Activated CD8-positive, alpha-beta T cell treated with anti-CD3 and anti-CD28 coated beads, Interleukin-2, amount 10 ng/mL, durations not matched to agents 7 days and 5 days (primary cell): ENCODE measurements at regions not wholly inside any gene's neighbourhood (a gene's known extent, or its start where the extent isn't known, plus 50 kb on each side); places are given as distances from the start of the nearest gene placed in this dataset.

Source experiments
- ATAC-seq: fragments of 150-1000 bp; cut with Tn5 transposase; one replicate; pipeline ENCODE4 v1.10.0; 2021; ENCODE audit warnings: moderate library complexity
- CTCF ChIA-PET: fragments of 350-600 bp; sonication (Branson Sonifier 250); formaldehyde crosslinking; loops from one replicate; lab custom pipeline; 2021; ENCODE audit warnings: antibody characterized with exemption; lab: Charles Lee
- POLR2A ChIA-PET: fragments of 350-600 bp; sonication (Branson Sonifier 250); formaldehyde crosslinking; loops from one replicate; lab custom pipeline; 2021; ENCODE audit warnings: antibody characterized with exemption; lab: Charles Lee
- DNase-seq: peaks from one replicate; pipeline ENCODE4 v3.0.0-alpha.2; 2020
- H3K27ac Mint-ChIP-seq: one replicate; pipeline ENCODE4 v1.8.0; 2021; ENCODE audit warnings: mild to moderate bottlenecking, mixed read lengths
- H3K27me3 Mint-ChIP-seq: one replicate; pipeline ENCODE4 v1.8.0; 2021; ENCODE audit warnings: low read depth, mixed read lengths
- H3K36me3 Mint-ChIP-seq: one replicate; pipeline ENCODE4 v1.8.0; 2021; ENCODE audit warnings: low read depth, mixed read lengths
- H3K4me1 Mint-ChIP-seq: one replicate; pipeline ENCODE4 v1.8.0; 2021; ENCODE audit warnings: low read depth, mixed read lengths
- H3K4me3 Mint-ChIP-seq: one replicate; pipeline ENCODE4 v1.8.0; 2021; ENCODE audit warnings: mild to moderate bottlenecking, mixed read lengths
- H3K9me3 Mint-ChIP-seq: one replicate; pipeline ENCODE4 v1.8.0; 2022; ENCODE audit warnings: mixed read lengths; ENCODE audit not compliant: insufficient read depth

DNA sequence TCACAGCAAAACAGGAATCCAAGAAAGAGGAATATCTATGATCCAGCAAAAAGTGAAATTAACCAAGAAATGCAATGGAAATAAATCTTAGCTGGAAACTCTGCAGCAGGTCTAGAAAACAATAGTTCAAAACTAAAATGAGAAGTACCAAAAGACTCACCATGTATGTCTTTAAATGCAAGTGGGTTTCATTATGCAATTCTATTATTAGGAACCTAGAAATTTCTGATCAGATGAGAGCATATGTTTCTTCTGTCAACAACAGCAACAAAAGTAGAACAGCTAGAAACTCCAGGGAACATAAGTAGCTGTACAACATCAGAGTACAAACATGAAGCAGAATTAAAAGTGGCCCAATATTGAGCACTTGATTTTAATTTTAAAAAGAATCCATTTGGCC is 304.0 kb downstream of the ARHGAP12 start:
- CTCF ChIA-PET: no interaction called here
- Mint-ChIP-seq H3K9me3 (peaks cover 17% of the 10 kb centered on the region), H3K27ac (no peak overlapping the region), H3K36me3 (peaks cover 2% of the 10 kb centered on the region), H3K4me3 (no peak overlapping the region), H3K27me3 (no peaks in the 10 kb centered on the region), H3K4me1 (no peaks in the 10 kb centered on the region)
- POLR2A ChIA-PET: no interaction called here
- ATAC-seq (no peak), DNase-seq (no peak)

DNA sequence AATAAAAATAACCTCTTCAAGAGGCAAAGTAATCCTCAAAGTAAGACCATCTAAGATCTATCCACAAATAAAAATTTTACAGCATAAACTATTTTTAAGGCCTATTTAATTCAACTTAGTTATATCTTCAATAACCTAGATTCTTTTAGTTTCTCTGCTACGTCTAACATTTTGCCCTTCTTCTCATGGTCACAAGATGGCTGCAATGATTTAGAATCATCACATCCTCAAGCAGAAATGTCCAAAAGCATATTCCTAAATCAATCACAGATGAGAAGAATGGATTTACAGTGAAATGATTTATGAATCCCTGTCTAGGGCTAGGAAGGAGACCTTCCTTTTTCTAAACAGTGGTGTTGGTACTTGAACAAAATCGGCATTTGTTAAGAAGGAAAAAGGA is 304.7 kb downstream of the ARHGAP12 start:
- no peak overlapping the region for H3K27ac Mint-ChIP-seq
- ATAC-seq: no peak
- POLR2A ChIA-PET: no interaction called here
- H3K36me3 Mint-ChIP-seq: peaks cover 2% of the 10 kb centered on the region
- peaks cover 17% of the 10 kb centered on the region for H3K9me3 Mint-ChIP-seq
- no peak for DNase-seq
- no peak overlapping the region for H3K4me3 Mint-ChIP-seq
- CTCF ChIA-PET: no interaction called here
- H3K4me1 Mint-ChIP-seq: no peaks in the 10 kb centered on the region
- H3K27me3 Mint-ChIP-seq: no peaks in the 10 kb centered on the region

DNA sequence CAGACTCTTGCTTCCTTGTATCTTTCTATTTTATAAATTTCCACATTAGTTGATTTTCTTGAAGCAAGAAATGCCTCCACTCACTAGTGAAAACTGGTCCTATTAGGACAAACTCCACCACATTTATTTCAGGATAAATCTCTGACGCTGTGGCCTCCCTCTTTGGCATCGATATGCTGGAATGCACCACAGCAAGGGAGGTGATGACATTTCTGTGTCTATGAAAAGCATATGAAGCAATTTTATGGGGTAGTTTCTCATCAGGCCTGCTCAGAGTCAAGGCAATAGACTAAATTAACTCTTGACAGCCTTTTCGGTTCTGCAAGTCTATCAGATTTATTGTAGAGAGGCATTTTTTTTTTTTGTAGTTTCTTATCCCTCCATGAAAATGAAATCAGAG is 304.4 kb downstream of the ZEB1 start:
- H3K4me1 Mint-ChIP-seq: no peaks in the 10 kb centered on the region

DNA sequence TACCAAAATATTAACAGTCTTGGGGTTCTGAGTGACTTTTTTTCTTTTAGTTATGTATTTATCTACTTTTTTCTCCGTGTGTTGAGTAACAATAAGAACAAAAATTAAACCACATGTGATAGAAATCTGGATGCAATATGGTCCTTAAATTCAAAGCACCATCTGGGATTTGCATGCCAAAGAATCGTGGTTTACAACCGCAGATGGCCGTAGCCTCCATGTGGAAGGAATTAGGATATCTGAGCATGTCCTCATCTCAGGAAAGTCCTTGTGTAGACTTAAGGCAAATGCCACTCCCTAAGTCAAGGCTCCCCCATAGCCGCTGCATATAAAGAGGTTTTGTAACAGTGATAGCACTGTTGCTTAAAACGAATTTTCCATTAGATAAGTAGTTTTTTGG is 304.0 kb downstream of the ZEB1 start:
- Mint-ChIP-seq H3K4me1 (no peaks in the 10 kb centered on the region), H3K9me3 (peaks cover 17% of the 10 kb centered on the region), H3K36me3 (peaks cover 2% of the 10 kb centered on the region), H3K4me3 (no peak overlapping the region), H3K27me3 (no peaks in the 10 kb centered on the region), H3K27ac (no peak overlapping the region)
- ATAC-seq (no peak), DNase-seq (no peak)
- ChIA-PET POLR2A (no interaction called here), CTCF (no interaction called here)

More for the DNA sequence above, 304.4 kb downstream of the ZEB1 start:
- no peak overlapping the region for H3K27ac Mint-ChIP-seq
- DNase-seq (no peak), ATAC-seq (no peak)
- peaks cover 2% of the 10 kb centered on the region for H3K36me3 Mint-ChIP-seq
- POLR2A ChIA-PET: no interaction called here
- no peak overlapping the region for H3K4me3 Mint-ChIP-seq
- CTCF ChIA-PET: no interaction called here
- H3K9me3 Mint-ChIP-seq: peaks cover 17% of the 10 kb centered on the region
- no peaks in the 10 kb centered on the region for H3K27me3 Mint-ChIP-seq

DNA sequence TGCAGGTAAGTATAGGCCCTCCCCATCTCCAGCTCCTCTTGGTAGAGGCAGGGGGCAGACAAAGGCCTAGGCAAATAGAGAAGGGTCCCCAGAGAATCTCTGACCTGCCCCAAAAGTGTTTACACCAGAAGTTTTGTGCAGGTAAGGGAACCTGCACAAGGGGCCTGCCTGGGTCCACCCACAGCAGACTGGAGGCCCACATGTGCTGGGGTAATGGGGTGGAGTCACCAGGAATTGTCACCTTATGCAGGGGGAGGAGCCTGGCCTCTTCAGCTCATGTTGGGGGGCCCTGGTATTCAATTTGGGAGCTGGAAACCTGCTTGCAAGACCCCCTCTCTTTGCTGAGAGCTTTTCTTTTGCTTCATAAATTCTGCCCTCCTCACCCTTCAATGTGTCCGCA is 302.7 kb downstream of the ZEB1 start:
- Mint-ChIP-seq H3K27ac (no peak overlapping the region), H3K4me3 (no peak overlapping the region), H3K27me3 (no peaks in the 10 kb centered on the region), H3K36me3 (peaks cover 2% of the 10 kb centered on the region), H3K4me1 (no peaks in the 10 kb centered on the region), H3K9me3 (peaks cover 17% of the 10 kb centered on the region)
- ATAC-seq (no peak), DNase-seq (no peak)
- ChIA-PET POLR2A (interaction anchor here (0.6 kb wide), 1 partner anchor 37 kb away, joined by 3 read pairs; no protein-coding TSS in a partner anchor), CTCF (no interaction called here)

DNA sequence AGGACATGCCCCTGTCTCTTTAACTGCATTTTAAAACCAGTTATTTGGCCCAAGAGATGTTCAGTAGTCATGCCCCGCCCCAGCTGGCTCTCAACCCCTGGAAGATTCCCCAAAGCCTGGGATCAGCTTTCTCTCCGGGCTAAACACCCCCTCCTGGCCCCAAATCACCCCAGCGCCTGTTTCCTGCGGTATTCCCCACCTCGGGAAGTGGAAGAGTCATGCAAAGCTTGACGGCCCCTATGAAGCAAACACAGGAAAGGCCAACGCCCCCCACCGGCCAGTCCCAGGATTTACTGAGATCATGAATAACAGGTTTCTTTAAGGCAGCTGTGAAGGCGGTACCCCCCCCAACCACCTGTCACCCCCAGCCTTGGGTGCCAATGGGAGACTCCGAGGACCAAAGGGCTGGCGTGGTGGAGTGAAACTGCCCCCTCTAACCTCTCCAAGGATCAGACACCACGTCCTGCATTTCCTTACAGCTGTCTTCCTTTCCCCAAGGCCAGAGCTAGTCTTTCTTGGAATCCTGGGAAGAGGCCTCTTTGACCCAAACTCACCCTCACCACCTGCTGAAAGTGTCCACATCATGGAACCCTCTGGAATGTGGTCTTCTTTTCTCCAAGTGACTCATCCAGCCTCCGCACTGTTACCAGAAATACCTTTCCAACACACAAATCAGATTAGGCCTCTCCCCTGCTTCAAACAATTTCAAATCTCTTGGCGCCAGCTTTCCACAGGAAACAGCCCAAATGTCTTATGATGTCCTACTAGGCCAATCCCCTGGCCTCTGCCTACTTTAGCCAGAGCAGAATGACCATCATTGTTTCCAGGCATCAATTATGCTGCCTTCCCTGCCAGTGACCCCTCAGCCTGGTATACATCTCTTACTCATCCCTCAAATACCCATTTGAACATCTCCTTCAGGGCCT is 301.5 kb downstream of the ZEB1 start:
- no peaks in the 10 kb centered on the region for H3K36me3 Mint-ChIP-seq
- CTCF ChIA-PET: no interaction called here

DNA sequence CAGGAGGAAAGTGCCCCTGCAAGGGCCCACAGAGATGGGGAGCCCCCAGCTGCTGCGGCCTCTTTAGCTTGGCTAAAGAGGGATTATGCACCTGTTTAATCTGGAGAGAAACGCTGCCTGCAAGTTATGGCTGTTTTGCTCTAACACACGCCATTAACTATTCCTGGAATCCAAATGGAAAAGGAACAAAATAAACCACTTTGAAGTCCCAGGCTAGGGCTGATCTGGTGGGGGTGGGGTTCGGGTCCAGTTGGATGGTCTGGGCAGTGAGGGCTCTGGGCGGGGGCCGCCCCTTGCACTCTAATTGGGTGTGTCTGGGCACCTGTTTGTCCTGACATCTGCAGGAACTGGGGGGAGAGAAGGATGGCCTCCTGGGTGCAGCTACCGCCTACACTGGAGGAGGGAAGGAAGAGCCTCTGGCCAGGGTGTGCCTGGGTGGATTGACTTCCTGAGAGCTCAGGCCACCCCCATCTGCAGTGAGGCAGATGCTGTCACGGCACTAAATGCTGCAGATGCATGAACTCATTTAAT is 300.6 kb downstream of the ZEB1 start:
- POLR2A ChIA-PET: no interaction called here
- Mint-ChIP-seq H3K9me3 (peaks cover 12% of the 10 kb centered on the region), H3K4me3 (no peak overlapping the region), H3K36me3 (no peaks in the 10 kb centered on the region), H3K27ac (no peak overlapping the region), H3K27me3 (no peaks in the 10 kb centered on the region), H3K4me1 (no peaks in the 10 kb centered on the region)
- no peak for DNase-seq
- CTCF ChIA-PET: no interaction called here
- no peak for ATAC-seq

More for the DNA sequence above, 301.5 kb downstream of the ZEB1 start:
- no peak overlapping the region for H3K4me3 Mint-ChIP-seq
- H3K9me3 Mint-ChIP-seq: peaks cover 9% of the 10 kb centered on the region
- H3K4me1 Mint-ChIP-seq: no peaks in the 10 kb centered on the region
- POLR2A ChIA-PET: no interaction called here
- H3K27ac Mint-ChIP-seq: no peak overlapping the region
- no peaks in the 10 kb centered on the region for H3K27me3 Mint-ChIP-seq
- DNase-seq: no peak
- ATAC-seq: no peak

DNA sequence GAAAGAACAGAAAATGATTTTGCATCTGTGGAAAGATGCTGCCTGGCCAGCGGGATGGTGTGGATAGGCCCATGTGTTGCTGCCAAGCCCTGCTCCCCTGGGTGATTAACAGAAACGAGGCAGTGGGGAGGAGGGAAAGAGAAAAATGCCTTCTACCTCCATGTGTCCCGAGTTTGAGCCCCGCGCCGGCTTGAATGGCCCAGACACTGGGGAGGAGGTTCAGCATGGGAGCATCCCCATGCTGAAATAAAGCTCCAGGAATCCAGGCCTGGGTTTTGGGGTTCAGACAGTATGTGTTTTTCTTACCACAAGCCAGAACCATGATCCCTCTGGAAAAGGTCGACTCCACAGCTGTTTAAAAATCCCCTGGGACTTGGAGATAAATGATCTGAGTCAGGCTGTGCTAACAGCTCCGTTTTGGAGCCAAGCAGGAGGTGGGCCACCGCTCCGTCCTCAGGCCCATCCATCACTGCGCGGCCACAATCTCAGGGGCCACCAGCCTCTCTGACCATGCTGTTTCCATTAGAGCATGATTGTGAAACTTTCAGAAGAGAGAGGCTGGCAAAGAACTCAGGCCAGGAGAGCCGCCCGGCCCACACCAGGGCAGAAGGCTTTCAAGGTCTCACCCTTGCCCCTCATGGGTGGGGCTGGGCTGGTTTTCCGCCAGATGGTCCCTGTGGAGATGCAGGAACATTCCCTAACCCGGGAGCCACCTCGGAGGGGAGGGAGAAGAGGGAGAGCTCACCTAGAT is 299.7 kb downstream of the ZEB1 start:
- H3K36me3 Mint-ChIP-seq: no peaks in the 10 kb centered on the region
- DNase-seq (no peak), ATAC-seq (no peak)
- peaks cover 4% of the 10 kb centered on the region for H3K9me3 Mint-ChIP-seq
- H3K4me1 Mint-ChIP-seq: no peaks in the 10 kb centered on the region
- no peak overlapping the region for H3K4me3 Mint-ChIP-seq
- ChIA-PET CTCF (no interaction called here), POLR2A (no interaction called here)
- H3K27me3 Mint-ChIP-seq: no peaks in the 10 kb centered on the region
- no peak overlapping the region for H3K27ac Mint-ChIP-seq

DNA sequence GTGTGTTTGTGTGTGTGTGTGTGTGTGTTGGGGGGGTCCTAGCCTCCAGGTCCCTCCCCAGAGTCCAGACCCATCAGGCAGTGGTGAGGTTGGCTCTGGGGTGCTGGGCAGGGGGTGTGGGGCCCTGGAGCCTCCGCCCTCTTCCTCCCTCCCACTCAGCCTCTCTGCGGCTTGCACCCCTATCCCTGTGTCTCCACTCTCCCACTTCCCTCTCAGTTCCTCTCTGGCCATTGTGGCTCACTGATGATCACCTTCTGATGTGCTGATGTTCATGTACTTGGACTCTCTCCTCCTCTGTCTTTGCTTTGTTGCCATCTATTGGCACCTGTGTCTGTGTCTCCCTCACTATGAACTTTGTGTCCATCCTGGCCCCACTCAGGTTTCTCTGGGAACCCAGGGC is 298.7 kb downstream of the ZEB1 start:
- Mint-ChIP-seq H3K27me3 (no peaks in the 10 kb centered on the region), H3K36me3 (no peaks in the 10 kb centered on the region), H3K4me1 (no peaks in the 10 kb centered on the region), H3K27ac (no peak overlapping the region), H3K4me3 (no peak overlapping the region), H3K9me3 (peaks cover 4% of the 10 kb centered on the region)
- ChIA-PET CTCF (no interaction called here), POLR2A (no interaction called here)
- ATAC-seq (no peak), DNase-seq (no peak)

DNA sequence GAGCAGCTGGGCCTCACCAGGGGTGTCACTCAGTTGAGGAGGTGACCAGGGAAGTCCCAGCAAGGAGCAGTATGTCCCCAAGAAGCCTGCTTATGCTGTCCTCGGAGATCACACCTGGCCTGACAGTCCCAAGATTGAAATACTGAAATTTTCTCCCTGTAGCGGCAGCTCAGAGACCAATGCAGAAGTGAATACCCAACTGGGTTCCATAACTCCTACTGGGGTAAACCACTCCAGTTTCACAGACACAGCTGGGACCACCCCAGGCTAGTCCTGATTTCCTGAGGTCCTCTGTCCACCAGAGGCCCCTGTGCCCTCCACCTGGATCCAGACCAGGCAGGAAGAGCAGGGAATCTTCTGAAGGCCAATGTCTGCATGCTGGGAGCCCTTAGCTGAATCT is 298.1 kb downstream of the ZEB1 start:
- Mint-ChIP-seq H3K9me3 (peaks cover 4% of the 10 kb centered on the region), H3K27ac (no peak overlapping the region), H3K27me3 (no peaks in the 10 kb centered on the region), H3K4me3 (no peak overlapping the region), H3K36me3 (no peaks in the 10 kb centered on the region), H3K4me1 (no peaks in the 10 kb centered on the region)
- ATAC-seq: no peak
- no peak for DNase-seq
- ChIA-PET CTCF (no interaction called here), POLR2A (no interaction called here)

DNA sequence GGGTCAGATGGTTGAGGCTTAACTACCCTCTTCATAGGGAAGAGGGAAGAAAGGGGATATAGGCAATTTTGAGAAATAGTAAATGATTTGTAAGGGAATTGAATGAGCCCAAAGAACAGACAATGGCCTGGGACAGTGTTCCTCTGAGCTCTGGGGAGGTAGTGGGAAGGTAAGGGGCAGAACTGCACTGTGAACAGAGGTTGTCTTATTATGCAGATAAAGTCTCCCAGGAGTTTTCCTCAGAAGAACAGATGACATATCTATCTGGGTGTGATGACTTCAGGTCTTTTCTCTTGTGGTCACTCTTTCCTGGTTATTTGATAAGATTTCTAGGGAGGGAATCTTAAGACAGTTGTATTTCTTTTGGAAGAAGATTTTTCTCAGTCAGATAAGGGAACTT is 296.1 kb downstream of the ZEB1 start:
- DNase-seq (no peak), ATAC-seq (no peak)
- Mint-ChIP-seq H3K4me3 (no peak overlapping the region), H3K27me3 (peaks cover 2% of the 10 kb centered on the region), H3K27ac (no peak overlapping the region), H3K4me1 (no peaks in the 10 kb centered on the region), H3K9me3 (peaks cover 4% of the 10 kb centered on the region), H3K36me3 (no peaks in the 10 kb centered on the region)
- POLR2A ChIA-PET: no interaction called here
- CTCF ChIA-PET: no interaction called here

DNA sequence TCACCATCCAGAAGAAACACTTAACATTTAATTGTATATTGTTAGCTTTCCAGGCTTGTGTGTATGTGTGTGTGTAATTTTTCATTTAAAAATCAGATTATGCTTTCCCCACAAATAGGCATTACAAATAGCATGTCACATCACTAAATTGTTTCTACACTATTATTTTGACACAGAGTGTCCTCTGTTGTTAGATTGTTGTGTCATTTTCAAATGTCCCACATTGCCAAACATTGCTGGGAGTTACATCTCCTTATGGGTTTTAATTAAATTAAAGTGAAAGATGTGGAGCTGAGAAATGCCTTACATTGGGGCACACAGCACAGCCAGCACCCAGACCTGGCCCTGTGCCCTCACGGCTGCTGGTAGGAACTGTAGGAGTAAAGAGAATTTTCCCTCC is 295.6 kb downstream of the ZEB1 start:
- DNase-seq (no peak), ATAC-seq (no peak)
- H3K4me1 Mint-ChIP-seq: no peaks in the 10 kb centered on the region
- CTCF ChIA-PET: no interaction called here
- peaks cover 4% of the 10 kb centered on the region for H3K9me3 Mint-ChIP-seq
- peaks cover 6% of the 10 kb centered on the region for H3K27me3 Mint-ChIP-seq
- H3K36me3 Mint-ChIP-seq: no peaks in the 10 kb centered on the region
- no peak overlapping the region for H3K27ac Mint-ChIP-seq
- POLR2A ChIA-PET: no interaction called here
- H3K4me3 Mint-ChIP-seq: no peak overlapping the region
